GM23338 (cell line): ENCODE measurements at regions not wholly inside any gene's neighbourhood (a gene's known extent, or its start where the extent isn't known, plus 50 kb on each side); places are given as distances from the start of the nearest gene placed in this dataset.

ENCODE experiments used
- ATAC-seq: fragments of 200-7000 bp; cut with Tn5 transposase; 3 replicates; pipeline ENCODE4 v1.9.1; 2020
- DNase-seq: peaks from one replicate; pipeline ENCODE4 v3.0.0-alpha.2; 2015; ENCODE audit warnings: low spot score
- H2AFZ ChIP-seq: fragments of 200-600 bp; sonication (generic); 2 replicates; pipeline ENCODE4 v1.8.0; 2016; ENCODE audit warnings: antibody characterized with exemption, mild to moderate bottlenecking, moderate library complexity
- H3F3A ChIP-seq: fragments of 200-600 bp; sonication (generic); replicated peaks from 2 replicates; pipeline ENCODE4 v1.8.0; 2017; ENCODE audit warnings: antibody characterized with exemption, mixed run types, low read depth
- H3K27ac ChIP-seq: fragments of 200-600 bp; sonication (generic); 2 replicates; pipeline ENCODE4 v1.6.1; 2016; ENCODE audit warnings: low read depth
- H3K27me3 ChIP-seq: fragments of 200-600 bp; sonication (generic); 2 replicates; pipeline ENCODE4 v1.8.0; 2016; ENCODE audit warnings: mild to moderate bottlenecking, mixed run types, moderate library complexity; ENCODE audit not compliant: insufficient read depth
- H3K36me3 ChIP-seq: fragments of 200-600 bp; sonication (generic); 2 replicates; pipeline ENCODE4 v1.8.0; 2016; ENCODE audit warnings: mild to moderate bottlenecking; ENCODE audit not compliant: insufficient read depth
- H3K4me1 ChIP-seq: fragments of 200-600 bp; sonication (generic); 2 replicates; pipeline ENCODE4 v1.8.0; 2016; ENCODE audit warnings: mild to moderate bottlenecking, moderate library complexity; ENCODE audit not compliant: insufficient read depth
- H3K4me2 ChIP-seq: fragments of 200-600 bp; sonication (generic); 2 replicates; pipeline ENCODE4 v1.7.1; 2017; ENCODE audit warnings: mixed run types
- H3K4me3 ChIP-seq: fragments of 200-600 bp; sonication (generic); 2 replicates; pipeline ENCODE4 v1.6.1; 2016; ENCODE audit warnings: mixed run types
- H3K79me2 ChIP-seq: fragments of 200-600 bp; sonication (generic); replicated peaks from 2 replicates; pipeline ENCODE4 v1.8.0; 2017; ENCODE audit warnings: mild to moderate bottlenecking; ENCODE audit not compliant: insufficient read depth
- H3K9me2 ChIP-seq: fragments of 200-600 bp; sonication (generic); 2 replicates; pipeline ENCODE4 v1.8.0; 2017; ENCODE audit not compliant: insufficient read depth
- H4K20me1 ChIP-seq: fragments of 200-600 bp; sonication (generic); replicated peaks from 2 replicates; pipeline ENCODE4 v1.8.0; 2017; ENCODE audit warnings: mild to moderate bottlenecking; ENCODE audit not compliant: insufficient read depth
- H3K27ac Mint-ChIP-seq: 2 replicates; pipeline ENCODE4 v1.8.0; 2020; ENCODE audit warnings: inconsistent platforms, mild to moderate bottlenecking, moderate library complexity, mixed read lengths
- H3K27me3 Mint-ChIP-seq: 3 replicates; pipeline ENCODE4 v1.8.0; 2022; ENCODE audit warnings: low read depth, mild to moderate bottlenecking, moderate library complexity, mixed read lengths, inconsistent platforms; ENCODE audit not compliant: insufficient read depth, poor library complexity
- H3K36me3 Mint-ChIP-seq: 3 replicates; pipeline ENCODE4 v1.8.0; 2021; ENCODE audit warnings: low read depth, mild to moderate bottlenecking, inconsistent platforms, moderate library complexity, mixed read lengths
- H3K4me1 Mint-ChIP-seq: 3 replicates; pipeline ENCODE4 v1.8.0; 2020; ENCODE audit warnings: mild to moderate bottlenecking, inconsistent platforms, mixed read lengths
- H3K4me3 Mint-ChIP-seq: 3 replicates; pipeline ENCODE4 v1.8.0; 2021; ENCODE audit warnings: moderate library complexity, mild to moderate bottlenecking, inconsistent platforms, mixed read lengths
- H3K9me3 Mint-ChIP-seq: 3 replicates; pipeline ENCODE4 v1.8.0; 2020; ENCODE audit warnings: moderate library complexity, mild to moderate bottlenecking, inconsistent platforms, mixed read lengths
- CREB1 ChIP-seq: fragments of 250-450 bp; sonication (Bioruptor Pico); IDR thresholded peaks from 2 replicates; pipeline ENCODE4 v1.5.0; 2020; ENCODE audit warnings: low read depth, mild to moderate bottlenecking, moderate library complexity
- CTCF ChIP-seq, 2 experiments: fragments of 200-600 bp in 1 of 2; sonication (generic) in 1 of 2; conservative IDR thresholded peaks; 2 replicates each; pipeline versions ENCODE4 v1.5.1 to v1.6.1; 2016 to 2017; ENCODE audit warnings: antibody characterized with exemption in 2 of 2, low read depth in 2 of 2, mild to moderate bottlenecking in 2 of 2, moderate library complexity in 1 of 2
- NANOG ChIP-seq: IDR thresholded peaks from 2 replicates; pipeline ENCODE4 v1.6.1; 2016; ENCODE audit warnings: antibody characterized with exemption, borderline replicate concordance
- ZNF114 ChIP-seq: fragments of 250-450 bp; sonication (Bioruptor Pico); IDR thresholded peaks from 2 replicates; pipeline ENCODE4 v1.5.0; 2020; ENCODE audit warnings: mild to moderate bottlenecking, moderate library complexity
- ZNF331 ChIP-seq: fragments of 250-450 bp; sonication (Bioruptor Pico); IDR thresholded peaks from 2 replicates; pipeline ENCODE4 v1.5.0; 2020; ENCODE audit warnings: low read depth, mild to moderate bottlenecking, moderate library complexity
- ZNF462 ChIP-seq: fragments of 250-450 bp; sonication (Bioruptor Pico); IDR thresholded peaks from 2 replicates; pipeline ENCODE4 v1.5.0; 2020; ENCODE audit warnings: mild to moderate bottlenecking, moderate library complexity

- no peak overlapping the region for H2AFZ ChIP-seq
- no peak overlapping the region for H3K4me3 ChIP-seq
- H3F3A ChIP-seq: no peaks in the 10 kb centered on the region
- H4K20me1 ChIP-seq: no peaks in the 10 kb centered on the region
- peaks cover 4% of the 10 kb centered on the region; the same call in 1 of the 3 replicates for H3K4me1 Mint-ChIP-seq
- no peaks in the 10 kb centered on the region for H3K79me2 ChIP-seq
- ATAC-seq (peak; percentile 70), DNase-seq (peak; percentile 41)
- no peaks in the 10 kb centered on the region for H3K4me1 ChIP-seq
- no peak overlapping the region for H3K4me2 ChIP-seq
- no peak overlapping the region for H3K27ac Mint-ChIP-seq
- peaks cover 6% of the 10 kb centered on the region for H3K27me3 Mint-ChIP-seq
- H3K9me3 Mint-ChIP-seq: no peaks in the 10 kb centered on the region; the same call in 2 of the 3 replicates
- H3K27me3 ChIP-seq: no peaks in the 10 kb centered on the region
- H3K27ac ChIP-seq: no peak overlapping the region
- H3K4me3 Mint-ChIP-seq: no peak overlapping the region
- no peaks in the 10 kb centered on the region for H3K9me2 ChIP-seq
- H3K36me3 Mint-ChIP-seq: no peaks in the 10 kb centered on the region
- no peaks in the 10 kb centered on the region for H3K36me3 ChIP-seq
- no peak for TF ChIP-seq ZNF331 (CRISPR knock-in tag)
- TF ChIP-seq CREB1 (CRISPR knock-in tag): no peak
- peak in 1 of 2 experiments; percentile 47; a peak in 3 of 4 replicates for TF ChIP-seq CTCF (conservative IDR thresholded peaks at IDR 0.05; ENCODE audit: low read depth in 2 of 2)
These were observed 78.8 kb downstream of the HIF1AN start for GRCh38 chr10:100614429-100615095.

- H3F3A ChIP-seq: no peaks in the 10 kb centered on the region
- ATAC-seq: no peak
- H4K20me1 ChIP-seq: no peaks in the 10 kb centered on the region
- H3K9me3 Mint-ChIP-seq: no peaks in the 10 kb centered on the region; the same call in 2 of the 3 replicates
- no peaks in the 10 kb centered on the region for H3K36me3 ChIP-seq
- H3K4me2 ChIP-seq: no peak overlapping the region
- H3K36me3 Mint-ChIP-seq: no peaks in the 10 kb centered on the region
- H3K27me3 ChIP-seq: peaks cover 2% of the 10 kb centered on the region; the same call in 1 of the 2 replicates
- H3K4me1 ChIP-seq: no peaks in the 10 kb centered on the region
- H3K4me3 Mint-ChIP-seq: no peak overlapping the region
- no peaks in the 10 kb centered on the region for H3K9me2 ChIP-seq
- no peak overlapping the region for H2AFZ ChIP-seq
- H3K27me3 Mint-ChIP-seq: peaks cover 6% of the 10 kb centered on the region
- no peaks in the 10 kb centered on the region for H3K79me2 ChIP-seq
- DNase-seq: no peak
- no peak overlapping the region for H3K27ac ChIP-seq
- no peak overlapping the region for H3K4me3 ChIP-seq
- peaks cover 4% of the 10 kb centered on the region; the same call in 1 of the 3 replicates for H3K4me1 Mint-ChIP-seq
- no peak overlapping the region for H3K27ac Mint-ChIP-seq
- TF ChIP-seq NANOG (no peak), CTCF (conservative IDR thresholded peaks at IDR 0.05; ENCODE audit: low read depth in 2 of 2) (no peak), CREB1 (CRISPR knock-in tag) (no peak), ZNF331 (CRISPR knock-in tag) (no peak), ZNF114 (CRISPR knock-in tag) (no peak), ZNF462 (no peak)
These were observed 79.5 kb downstream of the HIF1AN start for GRCh38 chr10:100615241-100615640.
